GM21737 (cell line): ENCODE measurements at regions not wholly inside any gene's neighbourhood (a gene's known extent, or its start where the extent isn't known, plus 50 kb on each side); places are given as distances from the start of the nearest gene placed in this dataset.
"Not testable (repeated sequence)": the region's sequence is repeated elsewhere in the genome, so short reads cannot be mapped to it uniquely, and the experiment has no call there.

Experiments used
- ATAC-seq: cut with Tn5 transposase; IDR thresholded peaks from one replicate; pipeline ENCODE4 v1.9.1; 2021; ENCODE audit warnings: mild to moderate bottlenecking, moderate library complexity; ENCODE audit not compliant: unreplicated experiment

- ATAC-seq, result not testable (repeated sequence)
Observed at GRCh38 chr14:106323970-106324369, 797.6 kb downstream of the TMEM121 start.

- no peak for ATAC-seq
Observed at GRCh38 chr14:106327234-106327633, 800.9 kb downstream of the TMEM121 start.

GRCh38 chr14:106327702-106328353 lies 801.4 kb downstream of the TMEM121 start:
- ATAC-seq, result not testable (repeated sequence)

- ATAC-seq, result not testable (repeated sequence)
Observed at GRCh38 chr14:106329243-106329642, 802.9 kb downstream of the TMEM121 start.

- not testable (repeated sequence) for ATAC-seq
Observed at GRCh38 chr14:106329987-106330774, 803.8 kb downstream of the TMEM121 start.

- ATAC-seq, result not testable (repeated sequence)
Observed at GRCh38 chr14:106334428-106335109, 808.2 kb downstream of the TMEM121 start.

- ATAC-seq, result not testable (repeated sequence)
Observed at GRCh38 chr14:106335110-106335429, 808.7 kb downstream of the TMEM121 start.

- ATAC-seq, result not testable (repeated sequence)
Observed at GRCh38 chr14:106338775-106339174, 812.4 kb downstream of the TMEM121 start.

GRCh38 chr14:106340658-106341057 lies 814.3 kb downstream of the TMEM121 start:
- not testable (repeated sequence) for ATAC-seq

GRCh38 chr14:106341161-106341560 lies 814.8 kb downstream of the TMEM121 start:
- ATAC-seq, result not testable (repeated sequence)

- no peak for ATAC-seq
Observed at GRCh38 chr14:106343626-106344025, 817.2 kb downstream of the TMEM121 start.

GRCh38 chr14:106344065-106344614 lies 817.8 kb downstream of the TMEM121 start:
- ATAC-seq, result not testable (repeated sequence)

GRCh38 chr14:106344791-106345479 lies 818.6 kb downstream of the TMEM121 start:
- ATAC-seq, result not testable (repeated sequence)

GRCh38 chr14:106346084-106346483 lies 819.7 kb downstream of the TMEM121 start:
- no peak for ATAC-seq

- no peak for ATAC-seq
Observed at GRCh38 chr14:106346534-106347290, 820.3 kb downstream of the TMEM121 start.

- ATAC-seq, result no peak
Observed at GRCh38 chr14:106347291-106347778, 821.0 kb downstream of the TMEM121 start.

- no peak for ATAC-seq
Observed at GRCh38 chr14:106347890-106348755, 821.7 kb downstream of the TMEM121 start.

GRCh38 chr14:106348873-106349540 lies 822.6 kb downstream of the TMEM121 start:
- ATAC-seq, result not testable (repeated sequence)
